CD14-positive monocyte (primary cell): ENCODE measurements at regions not wholly inside any gene's neighbourhood (a gene's known extent, or its start where the extent isn't known, plus 50 kb on each side); places are given as distances from the start of the nearest gene placed in this dataset.
A peak's percentile ranks its signal among the peaks of the same experiment; 100 is the strongest.

ENCODE experiments used
- DNase-seq, 3 donors: peaks; one replicate each; pipeline ENCODE4 v3.0.0-alpha.2; 2011 to 2022
- H2AFZ ChIP-seq: 2 replicates; pipeline ENCODE4 v1.6.0; 2012; ENCODE audit warnings: mild to moderate bottlenecking, low read depth, low read length, inconsistent platforms; ENCODE audit not compliant: insufficient read depth, poor library complexity, severe bottlenecking
- H3K27ac ChIP-seq, 2 donors: 1 replicate in 1 of 2; 2 replicates in 1 of 2; pipeline ENCODE4 v1.5.1; 2012 to 2013; ENCODE audit warnings: low read length in 2 of 2, control low read depth in 1 of 2, inconsistent platforms in 1 of 2, low read depth in 1 of 2, mild to moderate bottlenecking in 1 of 2
- H3K27me3 ChIP-seq, 2 donors: one replicate each; pipeline versions ENCODE4 v1.6.0 to v1.6.1; 2011 to 2013; ENCODE audit warnings: low read length in 2 of 2; ENCODE audit not compliant: control insufficient read depth in 2 of 2, insufficient read depth in 2 of 2
- H3K36me3 ChIP-seq, 2 donors: replicated peaks in 1 of 2; 1 replicate in 1 of 2; 2 replicates in 1 of 2; pipeline versions ENCODE4 v1.5.1 to v1.6.1; 2012 to 2013; ENCODE audit warnings: low read length in 2 of 2, control low read depth in 1 of 2, inconsistent platforms in 1 of 2, mild to moderate bottlenecking in 1 of 2; ENCODE audit not compliant: insufficient read depth in 2 of 2, control insufficient read depth in 1 of 2
- H3K4me1 ChIP-seq, 2 donors: 1 replicate in 1 of 2; 2 replicates in 1 of 2; pipeline versions ENCODE4 v1.5.1 to v1.6.1; 2012 to 2013; ENCODE audit warnings: low read length in 2 of 2, control low read depth in 1 of 2, inconsistent platforms in 1 of 2, mild to moderate bottlenecking in 1 of 2, moderate library complexity in 1 of 2; ENCODE audit not compliant: insufficient read depth in 2 of 2, control insufficient read depth in 1 of 2
- H3K4me2 ChIP-seq: replicated peaks from 2 replicates; pipeline ENCODE3; 2012; ENCODE audit warnings: low read length, moderate library complexity, mild to moderate bottlenecking; ENCODE audit not compliant: poor library complexity, severe bottlenecking; ENCODE audit errors: extremely low read depth
- H3K4me3 ChIP-seq, 3 experiments: fragments of 200-600 bp in 1 of 3; sonication (generic) in 1 of 3; replicated peaks in 1 of 3; 1 replicate in 2 of 3; 2 replicates in 1 of 3; pipeline ENCODE4 v1.5.1; 2011 to 2013; ENCODE audit warnings: low read length in 3 of 3, mild to moderate bottlenecking in 3 of 3, control low read depth in 2 of 3, low read depth in 2 of 3, inconsistent platforms in 1 of 3, moderate library complexity in 1 of 3
- H3K79me2 ChIP-seq: 2 replicates; pipeline ENCODE4 v1.6.0; 2012; ENCODE audit warnings: mild to moderate bottlenecking, control low read depth, inconsistent platforms, low read length, moderate library complexity; ENCODE audit not compliant: insufficient read depth
- H3K9ac ChIP-seq: 2 replicates; pipeline ENCODE4 v1.6.0; 2017; ENCODE audit warnings: low read length, mild to moderate bottlenecking; ENCODE audit not compliant: insufficient read depth, poor library complexity, severe bottlenecking
- H3K9me3 ChIP-seq, 2 donors: replicated peaks in 1 of 2; 1 replicate in 1 of 2; 2 replicates in 1 of 2; pipeline versions ENCODE4 v1.5.1 to v1.6.1; 2012 to 2013; ENCODE audit warnings: low read length in 2 of 2, control low read depth in 1 of 2; ENCODE audit not compliant: control insufficient read depth in 1 of 2, insufficient read depth in 1 of 2
- H4K20me1 ChIP-seq: 2 replicates; pipeline ENCODE4 v1.6.0; 2012; ENCODE audit warnings: mild to moderate bottlenecking, low read length, control low read depth, moderate library complexity; ENCODE audit not compliant: insufficient read depth
- H3K27ac Mint-ChIP-seq, 7 donors: one replicate each; pipeline ENCODE4 v1.8.0; 2020; ENCODE audit warnings: mild to moderate bottlenecking in 7 of 7, mixed read lengths in 7 of 7, moderate library complexity in 6 of 7, inconsistent platforms in 2 of 7
- H3K27me3 Mint-ChIP-seq, 3 donors: one replicate each; pipeline ENCODE4 v1.8.0; 2021 to 2022; ENCODE audit warnings: low read depth in 3 of 3, mild to moderate bottlenecking in 3 of 3, mixed read lengths in 3 of 3, moderate library complexity in 3 of 3, inconsistent platforms in 1 of 3
- H3K36me3 Mint-ChIP-seq, 2 donors: one replicate each; pipeline ENCODE4 v1.8.0; 2020; ENCODE audit warnings: mixed read lengths in 2 of 2, inconsistent platforms in 1 of 2, mild to moderate bottlenecking in 1 of 2
- H3K4me1 Mint-ChIP-seq: one replicate; pipeline ENCODE4 v1.8.0; 2020; ENCODE audit warnings: mild to moderate bottlenecking, mixed read lengths
- H3K4me3 Mint-ChIP-seq, 2 donors: one replicate each; pipeline ENCODE4 v1.8.0; 2020; ENCODE audit warnings: mild to moderate bottlenecking in 2 of 2, mixed read lengths in 2 of 2, moderate library complexity in 1 of 2
- H3K9me3 Mint-ChIP-seq, 7 donors: one replicate each; pipeline ENCODE4 v1.8.0; 2020 to 2022; ENCODE audit warnings: mixed read lengths in 7 of 7, mild to moderate bottlenecking in 6 of 7, moderate library complexity in 6 of 7, inconsistent platforms in 2 of 7
- CTCF ChIP-seq: fragments of 200-600 bp; IDR thresholded peaks from one replicate; pipeline ENCODE4 v1.8.0; 2022; ENCODE audit warnings: antibody characterized with exemption, mild to moderate bottlenecking
- WGBS: methylation state at CpG from one replicate; pipeline ENCODE4 v1.1.5; 2013; ENCODE audit warnings: missing lambda C conversion rate; ENCODE audit not compliant: insufficient coverage; 5-methylcytosine and 5-hydroxymethylcytosine counted together
- intact Hi-C, 2 donors: fragments of 100-400 bp; cut with micrococcal nuclease; formaldehyde crosslinking; loops; one replicate each; pipeline versions ENCODE4 v1.15.0 to v1.15.1; 2023

GRCh38 chr10:11402392-11402791, 209.1 kb downstream of the USP6NL start:
- intact Hi-C loops, result no loop called here
- peaks cover 4 to 5% of the 10 kb centered on the region in 2 donors for H3K4me1 ChIP-seq

GRCh38 chr10:11401264-11402235, 209.9 kb downstream of the USP6NL start:
- Histone ChIP-seq H3K4me3 (no peak overlapping the region), H2AFZ (peak overlapping the region; percentile 19), H3K79me2 (no peaks in the 10 kb centered on the region), H3K4me1 (peaks cover 4 to 5% of the 10 kb centered on the region in 2 donors), H3K9me3 (no peaks in the 10 kb centered on the region), H3K36me3 (no peaks in the 10 kb centered on the region), H3K27me3 (no peaks in the 10 kb centered on the region), H3K27ac (no peak overlapping the region), H3K4me2 (no peak overlapping the region), H4K20me1 (no peaks in the 10 kb centered on the region), H3K9ac (no peak overlapping the region)
- no peak overlapping the region for H3K27ac Mint-ChIP-seq
- no peak for TF ChIP-seq CTCF
- H3K4me1 Mint-ChIP-seq, result peaks cover 15% of the 10 kb centered on the region
- H3K9me3 Mint-ChIP-seq, result peaks cover 0 to 4% (median 2%) of the 10 kb centered on the region in 7 donors
- DNase-seq, result no peak
- peaks cover 0 to 4% (median 2%) of the 10 kb centered on the region in 3 donors for H3K27me3 Mint-ChIP-seq
- no peaks in the 10 kb centered on the region for H3K36me3 Mint-ChIP-seq
- intact Hi-C loops, result no loop called here
- H3K4me3 Mint-ChIP-seq, result peak overlapping the region in 1 of 2 donors; percentile 21
- WGBS, result 29% methylated on average over 14 of the region's 16 CpGs

More at GRCh38 chr10:11402392-11402791, 209.1 kb downstream of the USP6NL start:
- no CpG with 5 or more reads among the region's 2 CpGs for WGBS
- peaks cover 15% of the 10 kb centered on the region for H3K4me1 Mint-ChIP-seq
- H2AFZ ChIP-seq, result no peak overlapping the region
- H3K4me2 ChIP-seq, result no peak overlapping the region
- H3K9me3 Mint-ChIP-seq, result peaks cover 0 to 5% (median 4%) of the 10 kb centered on the region in 7 donors
- H3K27ac ChIP-seq, result no peak overlapping the region
- no peak overlapping the region for H3K4me3 Mint-ChIP-seq
- H3K27me3 Mint-ChIP-seq, result peaks cover 0 to 4% (median 2%) of the 10 kb centered on the region in 3 donors
- H3K36me3 ChIP-seq, result no peaks in the 10 kb centered on the region
- H3K4me3 ChIP-seq, result no peak overlapping the region
- no peaks in the 10 kb centered on the region for H3K36me3 Mint-ChIP-seq
- no peaks in the 10 kb centered on the region for H3K9me3 ChIP-seq
- no peak for TF ChIP-seq CTCF
- no peaks in the 10 kb centered on the region for H4K20me1 ChIP-seq
- no peak overlapping the region for H3K9ac ChIP-seq
- no peaks in the 10 kb centered on the region for H3K79me2 ChIP-seq
- H3K27me3 ChIP-seq, result no peaks in the 10 kb centered on the region
- no peak for DNase-seq
- H3K27ac Mint-ChIP-seq, result peak overlapping the region in 1 of 7 donors; percentile 7
